Bronchial epithelial cell (primary cell): ENCODE measurements at regions not wholly inside any gene's neighbourhood (a gene's known extent, or its start where the extent isn't known, plus 50 kb on each side); places are given as distances from the start of the nearest gene placed in this dataset.

Experiments used
- DNase-seq: peaks from one replicate; pipeline ENCODE4 v3.0.0-alpha.2; 2010; ENCODE audit warnings: low read depth
- FAIRE-seq: peaks from 2 replicates; lab custom pipeline; 2011; peaks lifted over from hg19 to GRCh38; lab: Jason Lieb, UNC
- H3K27me3 ChIP-seq: 2 replicates; pipeline ENCODE4 v1.5.1; 2011; ENCODE audit warnings: low read length; ENCODE audit not compliant: control insufficient read depth, insufficient read depth
- H3K36me3 ChIP-seq: 2 replicates; pipeline ENCODE4 v1.5.1; 2011; ENCODE audit warnings: low read length; ENCODE audit not compliant: control insufficient read depth, insufficient read depth
- H3K4me3 ChIP-seq: 2 replicates; pipeline ENCODE4 v1.5.1; 2011; ENCODE audit warnings: mild to moderate bottlenecking, low read depth, low read length, control low read depth
- CTCF ChIP-seq: IDR thresholded peaks from 2 replicates; pipeline ENCODE4 v1.5.1; 2011; ENCODE audit warnings: mild to moderate bottlenecking, moderate library complexity, low read length, control low read depth, inconsistent platforms; ENCODE audit not compliant: insufficient read depth, severe bottlenecking

- DNase-seq: no peak
- Histone ChIP-seq H3K4me3 (no peak overlapping the region), H3K36me3 (no peaks in the 10 kb centered on the region), H3K27me3 (no peaks in the 10 kb centered on the region)
- no peak for FAIRE-seq
- TF ChIP-seq CTCF: no peak
Measured at GRCh38 chr3:117398141-117398899, 688.7 kb downstream of the TUSC7 start.

DNA sequence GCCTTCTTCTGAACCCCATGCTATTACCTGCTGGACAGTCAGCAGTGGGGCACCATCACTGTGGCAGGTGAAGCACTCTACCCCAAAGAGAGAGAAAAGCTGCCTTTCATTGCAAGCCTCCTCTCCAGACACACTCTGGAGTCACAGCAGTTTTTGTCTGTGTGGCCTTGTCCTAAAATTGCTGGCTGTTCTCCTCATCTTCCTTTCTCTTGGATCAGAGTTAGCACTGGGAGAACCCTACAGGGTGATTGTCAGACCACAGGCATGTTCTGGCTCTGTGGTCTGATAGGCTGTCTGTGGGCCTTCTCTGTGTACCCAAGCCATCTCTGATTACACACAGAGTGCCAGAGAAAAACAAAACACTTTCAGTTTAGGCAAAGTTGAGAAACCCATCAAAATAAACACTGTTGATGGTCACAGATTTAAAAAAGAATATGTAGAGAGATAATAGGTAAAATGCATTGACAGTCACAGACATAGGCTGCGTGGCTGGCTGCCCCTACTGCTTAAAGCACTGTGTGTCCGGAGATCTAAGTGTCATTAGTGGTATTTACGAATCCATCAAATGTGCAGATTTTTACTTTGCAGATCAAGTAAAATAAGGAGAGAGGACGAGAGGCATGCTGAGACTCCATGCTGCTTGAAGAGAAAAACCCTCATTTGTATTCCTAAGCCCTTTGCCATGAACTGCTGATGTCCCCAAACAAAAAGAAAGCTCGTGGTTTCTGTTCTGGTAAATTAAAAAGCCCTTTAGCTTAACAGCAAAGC lies 689.9 kb downstream of the TUSC7 start:
- no peak for FAIRE-seq
- DNase-seq: no peak
- no peak overlapping the region for H3K4me3 ChIP-seq

GRCh38 chr3:117400303-117400702 lies 690.7 kb downstream of the TUSC7 start:
- FAIRE-seq (no peak), DNase-seq (no peak)
- Histone ChIP-seq H3K27me3 (no peaks in the 10 kb centered on the region), H3K36me3 (no peaks in the 10 kb centered on the region), H3K4me3 (no peak overlapping the region)
- no peak for TF ChIP-seq CTCF

More for the DNA sequence above, 689.9 kb downstream of the TUSC7 start:
- Histone ChIP-seq H3K36me3 (no peaks in the 10 kb centered on the region), H3K27me3 (no peaks in the 10 kb centered on the region)
- no peak for TF ChIP-seq CTCF

- Histone ChIP-seq H3K27me3 (no peaks in the 10 kb centered on the region), H3K4me3 (no peak overlapping the region), H3K36me3 (no peaks in the 10 kb centered on the region)
- FAIRE-seq (no peak), DNase-seq (peak; percentile 80)
- TF ChIP-seq CTCF: no peak
Measured at GRCh38 chr3:117404141-117404540, 694.6 kb downstream of the TUSC7 start.

GRCh38 chr3:117404730-117405129 lies 695.2 kb downstream of the TUSC7 start:
- DNase-seq (no peak), FAIRE-seq (no peak)
- Histone ChIP-seq H3K4me3 (no peak overlapping the region), H3K27me3 (no peaks in the 10 kb centered on the region), H3K36me3 (no peaks in the 10 kb centered on the region)
- TF ChIP-seq CTCF: no peak
